Sigmoid colon (tissue), 4 donors: ENCODE measurements at regions not wholly inside any gene's neighbourhood (a gene's known extent, or its start where the extent isn't known, plus 50 kb on each side); places are given as distances from the start of the nearest gene placed in this dataset.

Experiments
- CTCF ChIP-seq, 4 experiments: fragments of 450-650 bp in 3 of 4; fragments of 200-600 bp in 1 of 4; IDR thresholded peaks; one replicate each; pipeline ENCODE4 v1.5.1; 2016 to 2019; ENCODE audit warnings: antibody characterized with exemption in 4 of 4, mild to moderate bottlenecking in 3 of 4, moderate library complexity in 2 of 4
- EP300 ChIP-seq, 4 donors: sonication (generic); formaldehyde crosslinking; IDR thresholded peaks; one replicate each; pipeline ENCODE4 v1.6.1; 2017; ENCODE audit warnings: antibody characterized with exemption in 4 of 4
- POLR2A ChIP-seq, 2 donors: fragments of 450-650 bp; IDR thresholded peaks; one replicate each; pipeline ENCODE4 v1.6.1; 2016; ENCODE audit warnings: antibody characterized with exemption in 2 of 2, mild to moderate bottlenecking in 2 of 2, moderate library complexity in 2 of 2
- POLR2AphosphoS5 ChIP-seq, 4 donors: sonication (generic); formaldehyde crosslinking; IDR thresholded peaks; one replicate each; pipeline ENCODE4 v1.6.1; 2017; ENCODE audit warnings: antibody characterized with exemption in 4 of 4

- TF ChIP-seq CTCF (IDR thresholded peaks at IDR 0.05) = no peak
- TF ChIP-seq POLR2AphosphoS5 (IDR thresholded peaks at IDR 0.05) = no peak
- no peak for TF ChIP-seq POLR2A (IDR thresholded peaks at IDR 0.05)
- TF ChIP-seq EP300 (IDR thresholded peaks at IDR 0.05) = no peak
Measured at GRCh38 chr2:150885774-150886386, 375.8 kb downstream of the RBM43 start.
